ENCODE measurements at regions not wholly inside any gene's neighbourhood (a gene's known extent, or its start where the extent isn't known, plus 50 kb on each side); places are given as distances from the start of the nearest gene placed in this dataset.
"Not testable (repeated sequence)": the region's sequence is repeated elsewhere in the genome, so short reads cannot be mapped to it uniquely, and the experiment has no call there.

DNA sequence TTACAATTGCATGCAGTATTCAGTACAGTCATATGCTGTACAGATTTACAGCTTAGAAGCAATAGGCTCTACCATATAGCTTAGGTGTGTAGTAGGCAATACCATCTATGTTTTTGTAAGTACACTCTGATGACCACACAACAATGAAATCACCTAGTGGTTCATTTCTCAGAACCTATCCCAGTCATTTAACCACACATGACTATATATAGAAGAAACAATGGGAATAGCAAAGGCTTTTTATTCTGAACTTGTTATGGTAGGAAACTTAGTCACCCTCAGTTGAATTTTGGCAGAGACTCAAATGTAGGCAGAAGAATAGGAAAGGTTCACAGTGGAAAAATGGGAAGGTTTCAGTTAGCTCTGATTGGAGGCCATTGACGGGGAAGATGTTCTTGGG lies 1075.1 kb upstream of the MIR17HG start:
- no peak for ATAC-seq (ENCODE audit: insufficient number of reproducible peaks, low FRiP score, low read depth)
- Histone ChIP-seq H3K36me3 (no peaks in the 10 kb centered on the region), H3K4me1 (ENCODE audit: control insufficient read depth in 1 of 2, low read depth in 2 of 2) (no peaks in the 10 kb centered on the region), H3K27ac (no peak overlapping the region), H3K9me3 (no peaks in the 10 kb centered on the region), H3K4me3 (no peak overlapping the region), H3K27me3 (replicated peaks; ENCODE audit: insufficient read depth) (no peaks in the 10 kb centered on the region)
- no peak for DNase-seq (ENCODE audit: low spot score)
- TF ChIP-seq, protein P1, sequence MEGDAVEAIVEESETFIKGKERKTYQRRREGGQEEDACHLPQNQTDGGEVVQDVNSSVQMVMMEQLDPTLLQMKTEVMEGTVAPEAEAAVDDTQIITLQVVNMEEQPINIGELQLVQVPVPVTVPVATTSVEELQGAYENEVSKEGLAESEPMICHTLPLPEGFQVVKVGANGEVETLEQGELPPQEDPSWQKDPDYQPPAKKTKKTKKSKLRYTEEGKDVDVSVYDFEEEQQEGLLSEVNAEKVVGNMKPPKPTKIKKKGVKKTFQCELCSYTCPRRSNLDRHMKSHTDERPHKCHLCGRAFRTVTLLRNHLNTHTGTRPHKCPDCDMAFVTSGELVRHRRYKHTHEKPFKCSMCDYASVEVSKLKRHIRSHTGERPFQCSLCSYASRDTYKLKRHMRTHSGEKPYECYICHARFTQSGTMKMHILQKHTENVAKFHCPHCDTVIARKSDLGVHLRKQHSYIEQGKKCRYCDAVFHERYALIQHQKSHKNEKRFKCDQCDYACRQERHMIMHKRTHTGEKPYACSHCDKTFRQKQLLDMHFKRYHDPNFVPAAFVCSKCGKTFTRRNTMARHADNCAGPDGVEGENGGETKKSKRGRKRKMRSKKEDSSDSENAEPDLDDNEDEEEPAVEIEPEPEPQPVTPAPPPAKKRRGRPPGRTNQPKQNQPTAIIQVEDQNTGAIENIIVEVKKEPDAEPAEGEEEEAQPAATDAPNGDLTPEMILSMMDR (IDR thresholded peaks at IDR 0.05), result no peak

DNA sequence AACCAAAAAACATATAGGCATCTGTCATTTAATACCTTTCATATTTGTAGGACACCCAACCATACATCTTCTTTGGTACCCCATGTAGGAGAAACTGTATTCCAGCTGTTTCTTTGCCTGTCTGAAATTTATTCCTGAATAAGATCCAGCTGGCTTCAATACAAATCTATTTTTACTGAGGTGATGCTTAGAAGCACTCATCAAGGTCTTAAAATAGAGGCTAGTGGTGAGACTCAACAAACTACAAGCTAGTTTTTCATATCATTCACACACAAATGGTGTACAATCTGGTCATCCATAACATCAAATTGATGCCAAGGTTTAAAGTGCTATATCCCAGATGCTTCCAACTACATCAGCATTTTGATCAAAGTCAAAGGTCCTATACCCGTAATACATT lies 1071.3 kb upstream of the MIR17HG start:
- Histone ChIP-seq H3K27me3 (replicated peaks; ENCODE audit: insufficient read depth) (no peaks in the 10 kb centered on the region), H3K36me3 (no peaks in the 10 kb centered on the region), H3K9me3 (no peaks in the 10 kb centered on the region), H3K4me3 (no peak overlapping the region), H3K27ac (no peak overlapping the region), H3K4me1 (ENCODE audit: control insufficient read depth in 1 of 2, low read depth in 2 of 2) (no peaks in the 10 kb centered on the region)
- no peak for DNase-seq (ENCODE audit: low spot score)
- no peak for ATAC-seq (ENCODE audit: insufficient number of reproducible peaks, low FRiP score, low read depth)
- TF ChIP-seq, protein P1 (IDR thresholded peaks at IDR 0.05), result no peak

DNA sequence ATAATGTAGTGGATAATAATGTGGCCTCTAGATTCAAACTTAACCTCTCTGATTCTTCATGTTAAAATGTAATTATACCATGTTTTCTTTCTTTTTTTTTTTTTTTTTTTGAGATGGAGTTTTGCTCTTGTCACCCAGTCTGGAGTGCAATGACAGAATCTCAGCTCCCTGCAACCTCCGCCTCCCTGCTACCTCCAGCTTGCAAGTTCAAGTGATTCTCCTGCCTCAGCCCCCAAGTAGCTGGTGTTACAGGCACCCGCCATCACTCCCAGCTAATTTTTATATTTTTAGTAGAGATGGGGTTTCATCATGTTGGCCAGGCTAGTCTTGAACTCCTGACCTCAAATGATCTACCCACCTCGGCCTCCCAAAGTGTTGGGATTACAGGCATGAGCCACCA lies 1069.3 kb upstream of the MIR17HG start:
- not testable (repeated sequence) for H3K4me3 ChIP-seq; DNase-seq (ENCODE audit: low spot score); H3K4me1 ChIP-seq (ENCODE audit: control insufficient read depth in 1 of 2, low read depth in 2 of 2); H3K9me3 ChIP-seq; H3K27me3 ChIP-seq (replicated peaks; ENCODE audit: insufficient read depth); H3K27ac ChIP-seq; ATAC-seq (ENCODE audit: insufficient number of reproducible peaks, low FRiP score, low read depth); H3K36me3 ChIP-seq

GRCh38 chr13:90281709-90282108 lies 1065.8 kb upstream of the MIR17HG start:
- no peak overlapping the region for H3K4me3 ChIP-seq
- TF ChIP-seq, protein P1 (IDR thresholded peaks at IDR 0.05), result no peak
- DNase-seq (ENCODE audit: low spot score) (no peak), ATAC-seq (ENCODE audit: insufficient number of reproducible peaks, low FRiP score, low read depth) (no peak)
- no peak overlapping the region for H3K27ac ChIP-seq
- H3K27me3 ChIP-seq (replicated peaks; ENCODE audit: insufficient read depth), result no peaks in the 10 kb centered on the region
- no peaks in the 10 kb centered on the region for H3K9me3 ChIP-seq
- H3K4me1 ChIP-seq (ENCODE audit: control insufficient read depth in 1 of 2, low read depth in 2 of 2), result no peaks in the 10 kb centered on the region
- no peaks in the 10 kb centered on the region for H3K36me3 ChIP-seq

DNA sequence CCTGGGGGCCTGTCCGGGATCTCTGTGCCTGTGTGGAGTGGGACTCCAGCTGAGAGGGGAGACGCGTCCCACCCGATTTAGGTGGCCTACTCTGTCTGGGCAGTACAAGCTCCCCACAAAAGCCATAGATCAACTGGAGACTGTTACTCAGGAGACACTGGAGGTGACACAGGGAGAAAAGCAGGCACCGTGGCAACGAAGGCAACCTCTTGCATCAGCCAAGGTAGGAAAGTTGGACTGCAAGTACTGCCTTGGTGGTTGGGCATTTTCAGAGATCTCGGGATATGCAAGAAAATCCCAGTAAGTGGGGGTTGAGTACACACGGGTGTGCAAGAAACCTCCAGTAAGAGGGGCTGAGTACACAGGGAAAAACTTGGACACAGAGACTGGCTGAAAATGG lies 1060.0 kb upstream of the MIR17HG start:
- Histone ChIP-seq H3K9me3 (no peaks in the 10 kb centered on the region), H3K36me3 (no peaks in the 10 kb centered on the region), H3K4me3 (no peak overlapping the region), H3K27ac (no peak overlapping the region), H3K27me3 (replicated peaks; ENCODE audit: insufficient read depth) (no peaks in the 10 kb centered on the region), H3K4me1 (ENCODE audit: control insufficient read depth in 1 of 2, low read depth in 2 of 2) (no peaks in the 10 kb centered on the region)
- ATAC-seq (ENCODE audit: insufficient number of reproducible peaks, low FRiP score, low read depth), result no peak
- no peak for DNase-seq (ENCODE audit: low spot score)
- TF ChIP-seq, protein P1 (IDR thresholded peaks at IDR 0.05), result no peak

- no peak overlapping the region for H3K27ac ChIP-seq
- no peaks in the 10 kb centered on the region for H3K9me3 ChIP-seq
- TF ChIP-seq, protein P1 (IDR thresholded peaks at IDR 0.05), result no peak
- H3K36me3 ChIP-seq, result no peaks in the 10 kb centered on the region
- ATAC-seq (ENCODE audit: insufficient number of reproducible peaks, low FRiP score, low read depth), result no peak
- no peak for DNase-seq (ENCODE audit: low spot score)
- H3K4me1 ChIP-seq (ENCODE audit: control insufficient read depth in 1 of 2, low read depth in 2 of 2), result no peaks in the 10 kb centered on the region
- no peaks in the 10 kb centered on the region for H3K27me3 ChIP-seq (replicated peaks; ENCODE audit: insufficient read depth)
- H3K4me3 ChIP-seq, result no peak overlapping the region
Observed at GRCh38 chr13:90293793-90294361, 1053.6 kb upstream of the MIR17HG start.

Data from thoracic aorta (tissue), 2 donors.